Osteocyte (in vitro differentiated cells): ENCODE measurements at regions not wholly inside any gene's neighbourhood (a gene's known extent, or its start where the extent isn't known, plus 50 kb on each side); places are given as distances from the start of the nearest gene placed in this dataset.

Source experiments
- DNase-seq: peaks from one replicate; pipeline ENCODE4 v3.0.0; 2021; ENCODE audit warnings: mixed read lengths; ENCODE audit not compliant: unreplicated experiment; ENCODE audit errors: extremely low spot score
- H3K27ac Mint-ChIP-seq: one replicate; pipeline ENCODE4 v1.8.0; 2021; ENCODE audit warnings: mild to moderate bottlenecking, mixed read lengths; ENCODE audit not compliant: unreplicated experiment
- H3K27me3 Mint-ChIP-seq: one replicate; pipeline ENCODE4 v1.8.0; 2021; ENCODE audit warnings: mixed read lengths; ENCODE audit not compliant: unreplicated experiment
- H3K36me3 Mint-ChIP-seq: one replicate; pipeline ENCODE4 v1.8.0; 2021; ENCODE audit warnings: mixed read lengths; ENCODE audit not compliant: unreplicated experiment
- H3K4me1 Mint-ChIP-seq: one replicate; pipeline ENCODE4 v1.8.0; 2021; ENCODE audit warnings: mixed read lengths; ENCODE audit not compliant: unreplicated experiment
- H3K4me3 Mint-ChIP-seq: one replicate; pipeline ENCODE4 v1.8.0; 2021; ENCODE audit warnings: mild to moderate bottlenecking, moderate library complexity, mixed read lengths; ENCODE audit not compliant: unreplicated experiment
- H3K9me3 Mint-ChIP-seq: one replicate; pipeline ENCODE4 v1.8.0; 2021; ENCODE audit warnings: mixed read lengths; ENCODE audit not compliant: unreplicated experiment
- TF ChIP-seq, protein P1 (sequence below): fragments of 200-600 bp; sonication (generic); IDR thresholded peaks from 2 replicates; pipeline ENCODE4 v1.5.0; 2021; ENCODE audit warnings: antibody characterized with exemption, mild to moderate bottlenecking, moderate library complexity

DNA sequence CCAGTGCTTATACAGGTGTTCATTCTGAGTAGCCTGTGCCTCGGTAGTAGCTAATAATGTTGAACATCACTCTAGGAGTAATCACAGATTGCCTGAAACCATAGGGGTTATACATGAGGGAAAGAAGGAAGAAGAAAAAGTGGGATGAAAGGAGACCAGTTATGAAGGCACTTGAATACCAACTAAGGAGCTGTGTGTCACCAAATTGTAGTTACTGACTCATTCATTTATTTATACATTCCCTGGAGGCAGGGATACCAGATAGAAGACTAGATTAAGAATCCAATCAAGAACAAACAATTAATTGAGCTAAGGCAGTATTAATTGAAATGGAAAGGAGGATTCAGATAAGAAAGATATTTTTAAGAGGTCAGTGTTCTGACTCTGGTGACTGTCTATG is 129.6 kb upstream of the PRPS1L1 start:
- TF ChIP-seq, protein P1, sequence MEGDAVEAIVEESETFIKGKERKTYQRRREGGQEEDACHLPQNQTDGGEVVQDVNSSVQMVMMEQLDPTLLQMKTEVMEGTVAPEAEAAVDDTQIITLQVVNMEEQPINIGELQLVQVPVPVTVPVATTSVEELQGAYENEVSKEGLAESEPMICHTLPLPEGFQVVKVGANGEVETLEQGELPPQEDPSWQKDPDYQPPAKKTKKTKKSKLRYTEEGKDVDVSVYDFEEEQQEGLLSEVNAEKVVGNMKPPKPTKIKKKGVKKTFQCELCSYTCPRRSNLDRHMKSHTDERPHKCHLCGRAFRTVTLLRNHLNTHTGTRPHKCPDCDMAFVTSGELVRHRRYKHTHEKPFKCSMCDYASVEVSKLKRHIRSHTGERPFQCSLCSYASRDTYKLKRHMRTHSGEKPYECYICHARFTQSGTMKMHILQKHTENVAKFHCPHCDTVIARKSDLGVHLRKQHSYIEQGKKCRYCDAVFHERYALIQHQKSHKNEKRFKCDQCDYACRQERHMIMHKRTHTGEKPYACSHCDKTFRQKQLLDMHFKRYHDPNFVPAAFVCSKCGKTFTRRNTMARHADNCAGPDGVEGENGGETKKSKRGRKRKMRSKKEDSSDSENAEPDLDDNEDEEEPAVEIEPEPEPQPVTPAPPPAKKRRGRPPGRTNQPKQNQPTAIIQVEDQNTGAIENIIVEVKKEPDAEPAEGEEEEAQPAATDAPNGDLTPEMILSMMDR: no peak
- Mint-ChIP-seq H3K36me3 (no peaks in the 10 kb centered on the region), H3K4me3 (no peak overlapping the region), H3K9me3 (no peaks in the 10 kb centered on the region), H3K4me1 (no peaks in the 10 kb centered on the region), H3K27ac (no peak overlapping the region), H3K27me3 (peaks cover 62% of the 10 kb centered on the region)
- no peak for DNase-seq

DNA sequence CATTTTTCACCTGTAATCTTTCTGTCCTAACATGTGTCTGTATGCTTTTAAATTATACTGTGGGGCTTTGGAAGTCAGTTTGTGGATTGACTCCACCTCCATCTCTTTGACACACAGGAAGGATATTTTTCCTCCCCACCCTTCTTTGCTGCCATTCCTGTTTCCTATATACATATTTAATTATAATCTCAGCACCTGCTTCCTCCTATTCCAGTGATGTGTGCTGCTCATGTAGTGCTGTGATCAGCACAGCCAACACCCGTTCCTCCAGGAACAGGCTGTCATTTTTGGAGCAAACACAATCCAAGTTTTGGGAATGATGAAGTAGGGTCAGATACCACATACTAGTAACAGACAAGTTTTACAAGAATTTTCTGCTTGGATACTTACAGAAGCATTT is 135.0 kb upstream of the PRPS1L1 start:
- Mint-ChIP-seq H3K4me3 (no peak overlapping the region), H3K27ac (no peak overlapping the region), H3K36me3 (no peaks in the 10 kb centered on the region), H3K4me1 (peaks cover 3% of the 10 kb centered on the region), H3K9me3 (no peaks in the 10 kb centered on the region), H3K27me3 (peaks cover 45% of the 10 kb centered on the region)
- no peak for DNase-seq
- TF ChIP-seq, protein P1: no peak

GRCh38 chr7:18163091-18163490 is 135.4 kb upstream of the PRPS1L1 start:
- Mint-ChIP-seq H3K27me3 (peaks cover 44% of the 10 kb centered on the region), H3K36me3 (no peaks in the 10 kb centered on the region), H3K4me1 (peaks cover 3% of the 10 kb centered on the region), H3K9me3 (no peaks in the 10 kb centered on the region), H3K4me3 (no peak overlapping the region), H3K27ac (no peak overlapping the region)
- DNase-seq: no peak
- TF ChIP-seq, protein P1: no peak

- peaks cover 27% of the 10 kb centered on the region for H3K27me3 Mint-ChIP-seq
- no peaks in the 10 kb centered on the region for H3K9me3 Mint-ChIP-seq
- no peaks in the 10 kb centered on the region for H3K36me3 Mint-ChIP-seq
- H3K4me3 Mint-ChIP-seq: no peak overlapping the region
- H3K27ac Mint-ChIP-seq: no peak overlapping the region
- no peak for DNase-seq
- TF ChIP-seq, protein P1: no peak
- H3K4me1 Mint-ChIP-seq: peaks cover 3% of the 10 kb centered on the region
These were observed 137.5 kb upstream of the PRPS1L1 start for GRCh38 chr7:18165166-18165565.

DNA sequence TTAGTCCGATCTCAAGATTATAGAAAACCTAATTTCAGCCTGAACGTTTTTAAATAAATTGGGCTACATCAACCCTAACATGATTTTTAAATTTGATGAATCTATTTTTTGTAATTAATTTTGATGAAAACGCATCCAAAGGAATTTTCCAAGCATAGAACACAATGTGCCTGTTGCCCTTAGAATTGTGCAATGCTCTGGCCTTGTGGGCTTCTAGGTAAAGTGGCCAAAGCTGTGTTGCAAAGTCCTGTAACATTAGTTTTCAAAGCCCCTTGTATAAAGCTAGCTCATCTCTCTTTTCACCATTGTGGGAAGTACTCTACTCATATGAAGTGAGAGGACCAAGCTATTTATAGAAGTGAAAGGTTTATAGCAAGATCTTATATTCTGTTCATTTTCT is 138.4 kb upstream of the PRPS1L1 start:
- Mint-ChIP-seq H3K27me3 (peaks cover 29% of the 10 kb centered on the region), H3K4me1 (peaks cover 3% of the 10 kb centered on the region), H3K9me3 (no peaks in the 10 kb centered on the region), H3K27ac (no peak overlapping the region), H3K36me3 (no peaks in the 10 kb centered on the region), H3K4me3 (no peak overlapping the region)
- DNase-seq: no peak
- TF ChIP-seq, protein P1: no peak
